GM06990 (cell line): ENCODE measurements at regions not wholly inside any gene's neighbourhood (a gene's known extent, or its start where the extent isn't known, plus 50 kb on each side); places are given as distances from the start of the nearest gene placed in this dataset.
"Not testable (repeated sequence)": the region's sequence is repeated elsewhere in the genome, so short reads cannot be mapped to it uniquely, and the experiment has no call there.

Source experiments
- DNase-seq: peaks from one replicate; pipeline ENCODE4 v3.0.0-alpha.2; 2011; ENCODE audit not compliant: insufficient read length; ENCODE audit errors: extremely low read depth
- H3K27me3 ChIP-seq: replicated peaks from 2 replicates; pipeline ENCODE4 v1.6.0; 2011; ENCODE audit warnings: low read length; ENCODE audit not compliant: control insufficient read depth, insufficient read depth
- H3K36me3 ChIP-seq: 2 replicates; pipeline ENCODE4 v1.5.1; 2011; ENCODE audit warnings: low read length; ENCODE audit not compliant: control insufficient read depth, insufficient read depth
- H3K4me3 ChIP-seq: replicated peaks from 2 replicates; pipeline ENCODE4 v1.5.1; 2011; ENCODE audit warnings: low read depth, mild to moderate bottlenecking, control low read depth, low read length
- CTCF ChIP-seq: IDR thresholded peaks from 2 replicates; pipeline ENCODE4 v1.5.1; 2011; ENCODE audit warnings: low read length, control low read depth, mild to moderate bottlenecking, inconsistent platforms; ENCODE audit not compliant: insufficient read depth, poor library complexity, severe bottlenecking

- no peaks in the 10 kb centered on the region for H3K27me3 ChIP-seq
- peak overlapping the region; percentile 55 for H3K4me3 ChIP-seq
- TF ChIP-seq CTCF, result no peak
- H3K36me3 ChIP-seq, result no peaks in the 10 kb centered on the region
- no peak for DNase-seq
These were observed 50.6 kb upstream of the RNF182 start for GRCh38 chr6:13874191-13874549.

- TF ChIP-seq CTCF, result peak; percentile 94
- Histone ChIP-seq H3K27me3 (no peaks in the 10 kb centered on the region), H3K4me3 (peak overlapping the region; percentile 55), H3K36me3 (no peaks in the 10 kb centered on the region)
- peak; percentile 79 for DNase-seq
These were observed 51.2 kb upstream of the RNF182 start for GRCh38 chr6:13873288-13874190.

GRCh38 chr6:13872681-13873080, 52.1 kb upstream of the RNF182 start:
- no peak overlapping the region for H3K4me3 ChIP-seq
- DNase-seq, result no peak
- H3K27me3 ChIP-seq, result no peaks in the 10 kb centered on the region
- TF ChIP-seq CTCF, result no peak
- H3K36me3 ChIP-seq, result no peaks in the 10 kb centered on the region

GRCh38 chr6:13872006-13872405, 52.7 kb upstream of the RNF182 start:
- not testable (repeated sequence) for H3K36me3 ChIP-seq, H3K27me3 ChIP-seq, DNase-seq, H3K4me3 ChIP-seq

GRCh38 chr6:13870214-13870830, 54.4 kb upstream of the RNF182 start:
- Histone ChIP-seq H3K4me3 (no peak overlapping the region), H3K27me3 (no peaks in the 10 kb centered on the region), H3K36me3 (no peaks in the 10 kb centered on the region)
- no peak for DNase-seq
- no peak for TF ChIP-seq CTCF

GRCh38 chr6:13868236-13868635, 53.9 kb upstream of the MCUR1 start:
- DNase-seq, result no peak
- no peaks in the 10 kb centered on the region for H3K27me3 ChIP-seq
- H3K36me3 ChIP-seq, result no peaks in the 10 kb centered on the region
- TF ChIP-seq CTCF, result no peak
- no peak overlapping the region for H3K4me3 ChIP-seq
